Retinal pigment epithelial cell (primary cell): ENCODE measurements at regions not wholly inside any gene's neighbourhood (a gene's known extent, or its start where the extent isn't known, plus 50 kb on each side); places are given as distances from the start of the nearest gene placed in this dataset.
"Not testable (repeated sequence)": the region's sequence is repeated elsewhere in the genome, so short reads cannot be mapped to it uniquely, and the experiment has no call there.

Source experiments
- DNase-seq: peaks from one replicate; pipeline ENCODE4 v3.0.0-alpha.2; 2010; ENCODE audit warnings: low read depth
- H3K4me3 ChIP-seq: 2 replicates; pipeline ENCODE4 v1.5.1; 2011; ENCODE audit warnings: mild to moderate bottlenecking, low read length, control low read depth, moderate library complexity
- CTCF ChIP-seq: conservative IDR thresholded peaks from 2 replicates; pipeline ENCODE4 v1.5.1; 2011; ENCODE audit warnings: low read depth, low read length, control low read depth, inconsistent platforms

- DNase-seq: no peak
- no peak for TF ChIP-seq CTCF
- H3K4me3 ChIP-seq: no peak overlapping the region
Observed at GRCh38 chr1:43018121-43018520, 59.5 kb upstream of the SLC2A1 start.

- no peak for TF ChIP-seq CTCF
- H3K4me3 ChIP-seq: no peak overlapping the region
- no peak for DNase-seq
Observed at GRCh38 chr1:43015269-43015668, 56.6 kb upstream of the SLC2A1 start.

GRCh38 chr1:43014579-43014978 lies 55.9 kb upstream of the SLC2A1 start:
- DNase-seq, H3K4me3 ChIP-seq: not testable (repeated sequence)

GRCh38 chr1:43011020-43011419 lies 52.4 kb upstream of the SLC2A1 start:
- TF ChIP-seq CTCF: no peak
- H3K4me3 ChIP-seq: no peak overlapping the region

GRCh38 chr1:43009274-43009673 lies 50.6 kb upstream of the SLC2A1 start:
- H3K4me3 ChIP-seq: no peak overlapping the region
- no peak for DNase-seq
- TF ChIP-seq CTCF: no peak

More at GRCh38 chr1:43011020-43011419, 52.4 kb upstream of the SLC2A1 start:
- no peak for DNase-seq

- TF ChIP-seq CTCF: peak; percentile 31
- no peak for DNase-seq
- H3K4me3 ChIP-seq: no peak overlapping the region
Observed at GRCh38 chr1:43008115-43009060, 49.7 kb upstream of the SLC2A1 start.
